Colonic mucosa (tissue), 4 donors: ENCODE measurements at regions not wholly inside any gene's neighbourhood (a gene's known extent, or its start where the extent isn't known, plus 50 kb on each side); places are given as distances from the start of the nearest gene placed in this dataset.

Experiments used
- DNase-seq: peaks from one replicate; pipeline ENCODE4 v3.0.0-alpha.2; 2020
- H3K27ac ChIP-seq: fragments of 200-600 bp; one replicate; pipeline ENCODE4 v1.8.0; 2021
- H3K27me3 ChIP-seq: fragments of 200-600 bp; one replicate; pipeline ENCODE4 v1.8.0; 2021
- H3K36me3 ChIP-seq: fragments of 200-600 bp; one replicate; pipeline ENCODE4 v1.8.0; 2021
- H3K4me1 ChIP-seq: fragments of 200-600 bp; one replicate; pipeline ENCODE4 v1.8.0; 2021; ENCODE audit warnings: mild to moderate bottlenecking
- H3K4me3 ChIP-seq: fragments of 200-600 bp; one replicate; pipeline ENCODE4 v1.8.0; 2021
- H3K9ac ChIP-seq, 2 donors: one replicate each; pipeline ENCODE4 v1.7.0; 2013; ENCODE audit warnings: control low read depth in 2 of 2, low read depth in 2 of 2, low read length in 2 of 2
- H3K9me3 ChIP-seq: fragments of 200-600 bp; one replicate; pipeline ENCODE4 v1.8.0; 2021
- CTCF ChIP-seq: fragments of 200-600 bp; IDR thresholded peaks from one replicate; pipeline ENCODE4 v1.8.0; 2022; ENCODE audit warnings: antibody characterized with exemption, mild to moderate bottlenecking
- intact Hi-C: fragments of 100-400 bp; cut with DNase I; formaldehyde crosslinking; loops from one replicate; pipeline ENCODE4 v1.14.1; 2022
- donor health status: healthy.
- donor health status: DM: no; HTN: no; CAD: no.
- donor health status: DM: no; HTN: no; CAD: no.

DNA sequence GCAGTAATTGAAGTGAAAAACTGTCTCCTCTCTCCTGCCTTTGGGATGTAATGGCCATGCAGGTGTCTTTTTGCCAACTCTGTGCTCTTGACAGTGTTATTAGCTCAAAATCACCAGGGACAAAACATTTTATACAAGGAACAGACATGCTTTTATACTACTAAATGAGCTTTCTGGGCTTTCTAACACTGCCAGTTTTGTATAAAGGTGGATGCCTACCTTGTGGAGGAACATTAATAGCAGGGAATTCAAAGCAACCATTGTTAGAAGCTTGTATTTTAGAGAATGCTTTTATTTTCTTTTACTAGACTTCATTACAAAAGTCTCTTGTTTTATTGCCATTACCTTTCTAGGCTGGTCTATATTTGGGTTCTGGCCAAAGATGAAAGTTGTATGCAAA lies 54.7 kb upstream of the ARSJ start:
- Histone ChIP-seq H3K9ac (no peak overlapping the region), H3K9me3 (no peaks in the 10 kb centered on the region), H3K27me3 (no peaks in the 10 kb centered on the region), H3K4me3 (no peak overlapping the region), H3K27ac (no peak overlapping the region), H3K36me3 (no peaks in the 10 kb centered on the region), H3K4me1 (peaks cover 3% of the 10 kb centered on the region)
- intact Hi-C loops, result no loop called here
- TF ChIP-seq CTCF, result no peak
- DNase-seq, result no peak

DNA sequence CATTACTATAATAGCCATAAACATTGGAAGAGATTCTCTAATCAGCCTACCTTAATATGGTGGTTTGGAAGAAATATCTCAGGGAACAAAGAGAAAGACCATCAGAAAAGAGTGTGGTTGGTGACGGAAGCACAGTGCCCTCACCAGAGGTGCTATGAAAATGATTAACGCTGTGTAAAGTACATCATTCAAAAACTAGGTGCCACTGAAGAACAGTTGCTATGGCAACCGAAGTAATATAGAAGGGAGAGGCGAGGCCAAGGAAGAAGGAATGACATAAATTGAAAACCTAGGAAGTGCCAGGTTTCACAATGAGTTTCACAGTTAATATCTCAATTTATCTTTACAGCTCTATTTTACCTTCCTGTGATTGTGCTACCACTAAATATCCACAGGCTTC lies 57.0 kb upstream of the ARSJ start:
- Histone ChIP-seq H3K9ac (no peak overlapping the region), H3K36me3 (no peaks in the 10 kb centered on the region), H3K9me3 (no peaks in the 10 kb centered on the region), H3K4me1 (peaks cover 3% of the 10 kb centered on the region), H3K27me3 (no peaks in the 10 kb centered on the region), H3K27ac (peak overlapping the region; percentile 48), H3K4me3 (no peak overlapping the region)
- peak; percentile 46 for DNase-seq
- intact Hi-C loops, result no loop called here
- TF ChIP-seq CTCF, result no peak

DNA sequence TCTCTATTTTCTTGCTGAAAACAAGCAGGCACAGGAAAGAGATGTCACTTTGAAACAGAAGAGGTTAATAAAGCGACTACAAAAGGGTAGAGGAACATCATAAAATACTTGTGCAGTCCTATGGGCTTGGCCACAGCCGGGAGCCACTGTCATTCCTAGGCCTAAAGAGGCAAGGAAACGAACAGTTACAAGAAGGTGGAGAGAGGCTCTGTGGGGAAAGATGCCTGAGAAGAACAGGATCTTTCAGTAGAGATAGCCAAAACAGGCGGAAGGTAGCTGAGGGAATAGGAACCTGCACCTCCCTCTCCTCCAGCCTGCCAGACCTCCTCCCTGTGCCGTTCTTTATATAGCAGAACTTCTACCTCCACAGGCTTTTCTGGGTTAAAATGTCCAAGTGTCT lies 57.4 kb upstream of the ARSJ start:
- Histone ChIP-seq H3K9ac (no peak overlapping the region), H3K4me1 (peaks cover 3% of the 10 kb centered on the region), H3K27me3 (no peaks in the 10 kb centered on the region), H3K27ac (peak overlapping the region; percentile 48), H3K36me3 (no peaks in the 10 kb centered on the region), H3K9me3 (no peaks in the 10 kb centered on the region), H3K4me3 (no peak overlapping the region)
- no peak for TF ChIP-seq CTCF
- DNase-seq, result no peak
- intact Hi-C loops, result no loop called here

DNA sequence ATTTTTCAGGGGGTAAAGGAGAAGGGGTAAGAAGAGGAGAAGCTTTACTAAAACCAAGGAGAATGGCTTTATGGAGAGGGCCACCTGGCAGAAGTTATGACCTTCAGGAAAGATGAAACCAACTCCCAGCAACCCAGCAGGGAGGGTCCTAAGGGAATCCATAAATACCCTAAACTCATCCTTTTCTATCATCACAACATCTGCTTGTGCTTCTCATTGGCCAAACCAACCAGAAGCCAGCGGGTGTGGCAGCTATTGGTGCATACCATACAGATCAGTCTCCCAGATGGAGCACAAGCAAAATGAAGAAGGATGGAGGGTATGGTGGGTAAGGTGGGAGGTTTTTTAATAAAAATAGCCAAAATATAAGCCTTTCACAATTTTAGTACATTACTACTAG lies 58.5 kb upstream of the ARSJ start:
- Histone ChIP-seq H3K27me3 (no peaks in the 10 kb centered on the region), H3K36me3 (no peaks in the 10 kb centered on the region), H3K4me1 (peaks cover 3% of the 10 kb centered on the region), H3K9ac (no peak overlapping the region), H3K4me3 (no peak overlapping the region), H3K27ac (no peak overlapping the region), H3K9me3 (no peaks in the 10 kb centered on the region)
- DNase-seq, result no peak
- TF ChIP-seq CTCF, result no peak
- intact Hi-C loops, result no loop called here

- H3K27ac ChIP-seq, result no peak overlapping the region
- H3K27me3 ChIP-seq, result no peaks in the 10 kb centered on the region
- DNase-seq, result no peak
- no peaks in the 10 kb centered on the region for H3K36me3 ChIP-seq
- intact Hi-C loops, result no loop called here
- no peak overlapping the region for H3K4me3 ChIP-seq
- no peak overlapping the region for H3K9ac ChIP-seq
- peaks cover 3% of the 10 kb centered on the region for H3K4me1 ChIP-seq
- no peak for TF ChIP-seq CTCF
- no peaks in the 10 kb centered on the region for H3K9me3 ChIP-seq
Observed at GRCh38 chr4:114038762-114039387, 59.4 kb upstream of the ARSJ start.
